Suprapubic skin (tissue), 4 donors: ENCODE measurements at regions not wholly inside any gene's neighbourhood (a gene's known extent, or its start where the extent isn't known, plus 50 kb on each side); places are given as distances from the start of the nearest gene placed in this dataset.
"Not testable (repeated sequence)": the region's sequence is repeated elsewhere in the genome, so short reads cannot be mapped to it uniquely, and the experiment has no call there.

ENCODE experiments used
- DNase-seq, 2 donors: peaks; one replicate each; pipeline ENCODE4 v3.0.0-alpha.2; 2019; ENCODE audit warnings: low spot score in 2 of 2
- H3K27ac ChIP-seq: fragments of 200-600 bp; sonication (generic); one replicate; pipeline ENCODE4 v1.5.1; 2019
- H3K27me3 ChIP-seq: fragments of 200-600 bp; sonication (generic); one replicate; pipeline ENCODE4 v1.5.1; 2019
- H3K36me3 ChIP-seq: fragments of 200-600 bp; sonication (generic); one replicate; pipeline ENCODE4 v1.5.1; 2019
- H3K4me1 ChIP-seq: fragments of 200-600 bp; sonication (generic); one replicate; pipeline ENCODE4 v1.5.1; 2019
- H3K4me3 ChIP-seq: fragments of 200-600 bp; sonication (generic); one replicate; pipeline ENCODE4 v1.5.1; 2019; ENCODE audit warnings: mild to moderate bottlenecking
- H3K9me3 ChIP-seq: fragments of 200-600 bp; sonication (generic); one replicate; pipeline ENCODE4 v1.5.1; 2019
- CTCF ChIP-seq, 2 donors: fragments of 200-600 bp in 1 of 2; fragments of 450-650 bp in 1 of 2; sonication (generic) in 1 of 2; IDR thresholded peaks; one replicate each; pipeline ENCODE4 v1.5.1; 2016 to 2019; ENCODE audit warnings: antibody characterized with exemption in 2 of 2, mild to moderate bottlenecking in 1 of 2, moderate library complexity in 1 of 2
- EP300 ChIP-seq: sonication (generic); formaldehyde crosslinking; IDR thresholded peaks from one replicate; pipeline ENCODE4 v1.6.1; 2017; ENCODE audit warnings: antibody characterized with exemption
- POLR2A ChIP-seq, 2 donors: fragments of 450-650 bp; IDR thresholded peaks; one replicate each; pipeline ENCODE4 v1.6.1; 2017; ENCODE audit warnings: antibody characterized with exemption in 2 of 2, mild to moderate bottlenecking in 2 of 2, moderate library complexity in 2 of 2
- POLR2AphosphoS5 ChIP-seq, 3 donors: sonication (generic); formaldehyde crosslinking; IDR thresholded peaks; one replicate each; pipeline ENCODE4 v1.6.1; 2017; ENCODE audit warnings: antibody characterized with exemption in 3 of 3
- WGBS: methylation state at CpG from one replicate; pipeline ENCODE4 v1.1.5; 2018; 5-methylcytosine and 5-hydroxymethylcytosine counted together

GRCh38 chr4:129988957-129989356 lies 893.0 kb downstream of the C4orf33 start:
- H3K4me3 ChIP-seq = no peak overlapping the region
- no peaks in the 10 kb centered on the region for H3K9me3 ChIP-seq
- H3K27me3 ChIP-seq = no peaks in the 10 kb centered on the region
- TF ChIP-seq POLR2AphosphoS5 (IDR thresholded peaks at IDR 0.05) (no peak), EP300 (no peak), CTCF (IDR thresholded peaks at IDR 0.05) (no peak), POLR2A (IDR thresholded peaks at IDR 0.05) (no peak)
- H3K4me1 ChIP-seq = no peaks in the 10 kb centered on the region
- H3K36me3 ChIP-seq = no peaks in the 10 kb centered on the region
- no peak for DNase-seq
- no peak overlapping the region for H3K27ac ChIP-seq

DNA sequence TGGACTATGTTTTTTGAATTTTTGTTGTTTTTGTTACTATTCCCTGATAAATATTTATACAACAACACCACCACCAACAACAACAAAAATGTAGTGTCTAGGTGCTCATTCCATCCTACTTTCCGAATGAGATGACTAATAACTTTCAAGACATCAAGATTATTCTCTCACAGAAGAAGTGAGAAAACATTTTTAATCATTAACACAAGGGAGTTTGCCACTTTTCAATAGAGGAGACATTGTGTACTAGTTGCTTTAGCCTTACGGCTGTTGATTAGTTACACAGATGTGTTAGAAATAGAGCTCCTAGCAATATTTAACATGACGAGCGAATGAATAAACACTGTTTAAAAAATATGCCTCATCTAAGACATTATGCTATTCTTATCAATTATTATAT lies 898.8 kb downstream of the C4orf33 start:
- Histone ChIP-seq H3K4me1 (no peaks in the 10 kb centered on the region), H3K36me3 (no peaks in the 10 kb centered on the region), H3K27me3 (no peaks in the 10 kb centered on the region), H3K9me3 (peaks cover under 1% of the 10 kb centered on the region), H3K27ac (no peak overlapping the region), H3K4me3 (no peak overlapping the region)
- no peak for DNase-seq
- TF ChIP-seq CTCF (IDR thresholded peaks at IDR 0.05) (no peak), POLR2A (IDR thresholded peaks at IDR 0.05) (no peak), EP300 (no peak), POLR2AphosphoS5 (IDR thresholded peaks at IDR 0.05) (no peak)
- 70% methylated on average over 4 of the region's 4 CpGs for WGBS

DNA sequence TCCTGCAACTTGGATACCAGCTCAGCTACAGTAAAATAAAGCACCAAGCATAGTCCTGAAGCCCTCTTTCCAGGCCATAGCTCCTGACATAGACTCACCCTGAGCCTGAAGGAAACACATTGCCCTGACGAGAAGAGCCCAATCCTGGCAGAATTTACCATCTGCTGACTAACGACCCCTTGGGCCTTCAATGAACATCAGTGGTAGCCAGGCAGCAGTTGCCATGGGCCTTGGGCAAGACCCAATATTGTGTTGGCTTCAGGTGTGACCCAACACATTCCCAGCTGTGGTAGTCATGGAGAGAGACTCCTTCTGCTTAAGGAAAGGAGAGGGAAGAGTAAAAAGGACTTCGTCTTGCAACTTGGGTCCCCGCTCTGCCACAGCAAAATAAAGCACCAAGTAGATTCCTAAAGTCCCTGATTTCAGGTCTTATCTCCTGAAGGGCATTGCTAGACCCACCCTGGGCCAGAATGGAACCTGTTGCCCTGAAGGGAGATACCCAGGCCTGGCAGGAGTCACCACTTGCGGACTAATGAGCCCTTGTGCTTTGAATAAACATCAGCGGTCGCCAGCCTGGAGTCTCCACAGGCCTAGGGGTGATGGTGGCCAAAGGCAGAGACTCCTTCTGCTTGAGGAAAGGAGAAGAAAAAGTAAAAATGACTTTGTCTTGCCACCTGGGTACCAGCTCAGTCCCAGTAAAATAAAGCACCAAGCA lies 902.6 kb downstream of the C4orf33 start:
- H3K4me1 ChIP-seq = no peaks in the 10 kb centered on the region
- no peak overlapping the region for H3K4me3 ChIP-seq
- no peaks in the 10 kb centered on the region for H3K27me3 ChIP-seq
- H3K36me3 ChIP-seq = no peaks in the 10 kb centered on the region
- TF ChIP-seq POLR2A (IDR thresholded peaks at IDR 0.05) (no peak), EP300 (no peak)
- H3K27ac ChIP-seq = no peak overlapping the region
- H3K9me3 ChIP-seq = peaks cover 9% of the 10 kb centered on the region
- 87% methylated on average over 5 of the region's 7 CpGs for WGBS
- peak in 1 of 2 donors; percentile 53 for DNase-seq

DNA sequence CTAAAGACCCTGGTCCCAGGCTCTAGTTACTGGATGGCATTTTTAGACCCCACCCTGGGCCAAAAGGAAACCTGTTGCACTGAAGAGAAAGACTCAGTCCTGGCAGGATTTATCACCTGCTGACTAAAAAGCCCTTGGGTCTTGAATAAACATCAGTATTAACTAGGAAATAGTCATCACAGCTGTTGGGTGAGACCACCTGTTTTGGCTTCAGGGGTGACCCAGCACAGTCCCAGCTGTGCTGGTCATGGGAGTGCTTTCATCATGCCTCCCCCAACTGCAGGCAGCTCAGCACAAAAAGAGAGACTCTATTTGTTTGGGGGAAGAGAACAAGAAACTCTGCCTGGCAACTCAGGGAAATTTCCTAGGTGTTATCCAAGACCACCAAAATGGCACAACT lies 903.2 kb downstream of the C4orf33 start:
- no peak overlapping the region for H3K27ac ChIP-seq
- no peak overlapping the region for H3K4me3 ChIP-seq
- no peak for DNase-seq
- TF ChIP-seq POLR2A (IDR thresholded peaks at IDR 0.05) (no peak), EP300 (no peak), POLR2AphosphoS5 (IDR thresholded peaks at IDR 0.05) (no peak), CTCF (IDR thresholded peaks at IDR 0.05) (no peak)
- H3K4me1 ChIP-seq = no peaks in the 10 kb centered on the region
- H3K36me3 ChIP-seq = no peaks in the 10 kb centered on the region
- no peaks in the 10 kb centered on the region for H3K27me3 ChIP-seq
- H3K9me3 ChIP-seq = peaks cover 9% of the 10 kb centered on the region

GRCh38 chr4:130008461-130008860 lies 912.5 kb downstream of the C4orf33 start:
- Histone ChIP-seq H3K4me3 (no peak overlapping the region), H3K27ac (no peak overlapping the region), H3K4me1 (no peaks in the 10 kb centered on the region), H3K27me3 (no peaks in the 10 kb centered on the region), H3K36me3 (no peaks in the 10 kb centered on the region), H3K9me3 (no peaks in the 10 kb centered on the region)
- DNase-seq = no peak
- no peak for TF ChIP-seq CTCF (IDR thresholded peaks at IDR 0.05)

- H3K27ac ChIP-seq, H3K4me3 ChIP-seq, H3K27me3 ChIP-seq, H3K36me3 ChIP-seq, H3K9me3 ChIP-seq, H3K4me1 ChIP-seq, DNase-seq: not testable (repeated sequence)
- WGBS = 100% methylated on average over 4 of the region's 29 CpGs
Observed at GRCh38 chr4:130012806-130013205, 916.9 kb downstream of the C4orf33 start.
